ENCODE measurements at regions not wholly inside any gene's neighbourhood (a gene's known extent, or its start where the extent isn't known, plus 50 kb on each side); places are given as distances from the start of the nearest gene placed in this dataset.

- peaks cover 2 to 5% (median 3%) of the 10 kb centered on the region in 3 experiments; a peak in 5 of 7 replicates for H3K36me3 Mint-ChIP-seq (ENCODE audit: insufficient read depth in 1 of 3, low read depth in 3 of 3)
- WGBS (ENCODE audit: extremely low coverage, insufficient read length, low lambda C conversion rate): no CpG with 5 or more reads among the region's 27 CpGs
Measured at GRCh38 chr18:27673861-27674260, 488.8 kb upstream of the CHST9 start.

More at GRCh38 chr18:27673861-27674260, 488.8 kb upstream of the CHST9 start:
- Histone ChIP-seq H2BK5ac (ENCODE audit: insufficient read length, low read length) (no peak overlapping the region), H3K4ac (ENCODE audit: low read depth, low read length) (no peak overlapping the region), H3T11ph (ENCODE audit: low read length) (no peak overlapping the region), H2BK12ac (ENCODE audit: insufficient read length, low read depth, low read length) (no peak overlapping the region), H2BK120ac (ENCODE audit: low read depth, low read length, poor library complexity, severe bottlenecking) (no peak overlapping the region), H3K23me2 (ENCODE audit: insufficient read length, low read depth, low read length, poor library complexity, severe bottlenecking) (no peaks in the 10 kb centered on the region), H3K9ac (ENCODE audit: extremely low read depth, insufficient read length, low read length) (no peak overlapping the region), H3K27ac (ENCODE audit: insufficient read length, low read depth, low read length) (no peak overlapping the region), H4K20me1 (ENCODE audit: control insufficient read depth, insufficient read depth, insufficient read length) (no peaks in the 10 kb centered on the region), H3K9me3 (ENCODE audit: control insufficient read depth, low read depth, low read length) (no peaks in the 10 kb centered on the region), H3K14ac (ENCODE audit: insufficient read depth, low read length) (no peak overlapping the region), H4K91ac (ENCODE audit: insufficient read length, low read depth, low read length) (no peak overlapping the region), H3K18ac (ENCODE audit: insufficient read length, low read depth, low read length) (no peak overlapping the region), H3K23ac (ENCODE audit: insufficient read length, low read depth, low read length) (no peak overlapping the region), H4K5ac (ENCODE audit: insufficient read length, low read depth, low read length) (no peak overlapping the region), H3K56ac (ENCODE audit: insufficient read length, low read depth, low read length) (no peak overlapping the region), H3K79me1 (ENCODE audit: insufficient read depth, low read depth, low read length, poor library complexity, severe bottlenecking) (no peaks in the 10 kb centered on the region), H2AFZ (ENCODE audit: low read length) (no peak overlapping the region), H3K27me3 (ENCODE audit: insufficient read depth, low read length) (no peaks in the 10 kb centered on the region; the same call in 1 of the 2 replicates), H2AK5ac (ENCODE audit: insufficient read length, low read length) (no peak overlapping the region), H4K8ac (replicated peaks; ENCODE audit: insufficient read length, low read depth, low read length) (no peak overlapping the region), H3K4me1 (ENCODE audit: insufficient read depth, low read length) (no peaks in the 10 kb centered on the region), H3K79me2 (ENCODE audit: insufficient read depth, low read length) (no peaks in the 10 kb centered on the region), H3K4me2 (ENCODE audit: insufficient read depth, insufficient read length, low read length) (no peak overlapping the region), H2BK20ac (ENCODE audit: low read depth, low read length, poor library complexity, severe bottlenecking) (no peak overlapping the region), H2BK15ac (ENCODE audit: low read depth, low read length) (no peak overlapping the region)
- no peak overlapping the region for H3K27ac Mint-ChIP-seq
- no peaks in the 10 kb centered on the region for H3K27me3 Mint-ChIP-seq (ENCODE audit: low read depth)
- no peaks in the 10 kb centered on the region; a peak in 1 of 4 replicates for H3K4me1 Mint-ChIP-seq
- no peak for DNase-seq
- TF ChIP-seq, protein P1, sequence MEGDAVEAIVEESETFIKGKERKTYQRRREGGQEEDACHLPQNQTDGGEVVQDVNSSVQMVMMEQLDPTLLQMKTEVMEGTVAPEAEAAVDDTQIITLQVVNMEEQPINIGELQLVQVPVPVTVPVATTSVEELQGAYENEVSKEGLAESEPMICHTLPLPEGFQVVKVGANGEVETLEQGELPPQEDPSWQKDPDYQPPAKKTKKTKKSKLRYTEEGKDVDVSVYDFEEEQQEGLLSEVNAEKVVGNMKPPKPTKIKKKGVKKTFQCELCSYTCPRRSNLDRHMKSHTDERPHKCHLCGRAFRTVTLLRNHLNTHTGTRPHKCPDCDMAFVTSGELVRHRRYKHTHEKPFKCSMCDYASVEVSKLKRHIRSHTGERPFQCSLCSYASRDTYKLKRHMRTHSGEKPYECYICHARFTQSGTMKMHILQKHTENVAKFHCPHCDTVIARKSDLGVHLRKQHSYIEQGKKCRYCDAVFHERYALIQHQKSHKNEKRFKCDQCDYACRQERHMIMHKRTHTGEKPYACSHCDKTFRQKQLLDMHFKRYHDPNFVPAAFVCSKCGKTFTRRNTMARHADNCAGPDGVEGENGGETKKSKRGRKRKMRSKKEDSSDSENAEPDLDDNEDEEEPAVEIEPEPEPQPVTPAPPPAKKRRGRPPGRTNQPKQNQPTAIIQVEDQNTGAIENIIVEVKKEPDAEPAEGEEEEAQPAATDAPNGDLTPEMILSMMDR (conservative IDR thresholded peaks at IDR 0.05): no peak
- H3K9me3 Mint-ChIP-seq: peaks cover 3 to 8% of the 10 kb centered on the region in 2 experiments; a peak in 4 of 5 replicates
- H3K4me3 Mint-ChIP-seq: no peak overlapping the region
